Inferior parietal cortex (tissue), 1 donor: ENCODE measurements at regions not wholly inside any gene's neighbourhood (a gene's known extent, or its start where the extent isn't known, plus 50 kb on each side); places are given as distances from the start of the nearest gene placed in this dataset.

Experiments
- DNase-seq: peaks from one replicate; pipeline ENCODE4 v3.0.0-alpha.2; 2016; ENCODE audit errors: extremely low spot score

GRCh38 chr15:70401709-70402108 lies 304.0 kb upstream of the TLE3 start:
- no peak for DNase-seq

- DNase-seq: no peak
These were observed 303.2 kb upstream of the TLE3 start for GRCh38 chr15:70400766-70401541.

- DNase-seq: no peak
These were observed 301.5 kb upstream of the TLE3 start for GRCh38 chr15:70399204-70399603.

- no peak for DNase-seq
These were observed 301.0 kb upstream of the TLE3 start for GRCh38 chr15:70398694-70399093.

GRCh38 chr15:70396807-70397206 lies 299.1 kb upstream of the TLE3 start:
- DNase-seq: no peak

- DNase-seq: no peak
These were observed 297.4 kb upstream of the TLE3 start for GRCh38 chr15:70395164-70395563.

- no peak for DNase-seq
These were observed 293.0 kb upstream of the TLE3 start for GRCh38 chr15:70390723-70391122.

GRCh38 chr15:70387993-70388392 lies 290.3 kb upstream of the TLE3 start:
- DNase-seq: no peak

GRCh38 chr15:70387081-70387480 lies 289.4 kb upstream of the TLE3 start:
- DNase-seq: no peak

- DNase-seq: no peak
These were observed 288.0 kb upstream of the TLE3 start for GRCh38 chr15:70385711-70386110.

GRCh38 chr15:70385052-70385451 lies 287.3 kb upstream of the TLE3 start:
- DNase-seq: no peak

- no peak for DNase-seq
These were observed 286.1 kb upstream of the TLE3 start for GRCh38 chr15:70383856-70384255.

- DNase-seq: no peak
These were observed 285.2 kb upstream of the TLE3 start for GRCh38 chr15:70382762-70383458.

- no peak for DNase-seq
These were observed 284.5 kb upstream of the TLE3 start for GRCh38 chr15:70382009-70382749.

- no peak for DNase-seq
These were observed 282.5 kb upstream of the TLE3 start for GRCh38 chr15:70379938-70380883.

GRCh38 chr15:70379134-70379533 lies 281.4 kb upstream of the TLE3 start:
- DNase-seq: no peak

- DNase-seq: no peak
These were observed 280.7 kb upstream of the TLE3 start for GRCh38 chr15:70378126-70379031.

GRCh38 chr15:70376929-70377691 lies 279.4 kb upstream of the TLE3 start:
- peak; percentile 53 for DNase-seq

GRCh38 chr15:70376031-70376928 lies 278.6 kb upstream of the TLE3 start:
- DNase-seq: no peak
